ENCODE measurements at regions not wholly inside any gene's neighbourhood (a gene's known extent, or its start where the extent isn't known, plus 50 kb on each side); places are given as distances from the start of the nearest gene placed in this dataset.

DNA sequence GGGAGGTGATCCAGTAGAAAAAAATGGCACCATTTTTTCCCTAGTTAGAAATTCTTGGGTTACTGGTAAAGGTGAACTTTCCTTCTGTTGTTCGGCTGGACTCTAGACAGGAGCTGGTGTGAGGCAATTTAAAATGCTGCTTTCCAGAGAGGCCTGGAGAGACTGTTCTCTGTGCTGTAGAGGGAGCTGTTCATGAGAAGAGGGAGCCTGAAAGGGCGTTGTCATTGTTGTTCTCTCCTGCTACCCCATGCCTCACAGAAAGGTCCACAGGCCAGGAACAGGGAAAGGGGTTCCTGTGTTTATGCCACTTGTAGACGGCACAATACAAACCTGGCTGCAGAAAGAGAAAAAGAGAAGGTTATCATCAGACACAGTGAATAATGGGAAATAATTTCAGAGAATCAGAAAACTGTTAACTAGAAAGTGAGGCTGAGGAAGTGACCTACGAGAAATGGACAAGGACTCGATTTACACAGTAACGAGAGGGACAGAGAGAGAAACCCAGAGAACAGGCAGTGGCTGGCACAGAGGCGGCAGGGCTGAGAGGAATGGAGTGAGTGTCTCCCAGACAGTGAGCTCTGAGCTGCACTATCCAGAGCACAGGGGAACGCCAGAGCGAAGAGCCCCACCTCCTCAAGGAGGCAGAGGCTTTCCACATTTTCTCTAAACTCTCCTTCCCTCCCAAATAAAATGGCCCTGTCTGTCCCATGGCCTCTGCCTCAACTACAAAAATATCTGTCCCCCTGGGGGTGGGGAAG is 109.2 kb downstream of the RRM1 start:
- DNase-seq (ENCODE audit: low read depth, low spot score) = peak; percentile 46
- no peaks in the 10 kb centered on the region for H3K36me3 ChIP-seq (ENCODE audit: insufficient read depth, insufficient read length, low read length)

GRCh38 chr11:4202749-4203148 is 108.2 kb downstream of the RRM1 start:
- no peaks in the 10 kb centered on the region for H3K9me3 ChIP-seq (ENCODE audit: insufficient read depth, low read length)
- no peak overlapping the region for H3K9ac ChIP-seq (ENCODE audit: insufficient read length, low read depth)
- no peaks in the 10 kb centered on the region for H3K36me3 ChIP-seq (ENCODE audit: insufficient read depth, insufficient read length, low read length)
- H3K27me3 ChIP-seq (ENCODE audit: insufficient read depth, insufficient read length) = no peaks in the 10 kb centered on the region
- no peak overlapping the region for H3K4me3 ChIP-seq (ENCODE audit: insufficient read length, low read depth)
- TF ChIP-seq YY1 (IDR thresholded peaks at IDR 0.05; ENCODE audit: insufficient read depth, insufficient read length) (no peak), ZNF274 (IDR thresholded peaks at IDR 0.05; ENCODE audit: low read depth, low read length) (no peak), SUZ12 (IDR thresholded peaks at IDR 0.05; ENCODE audit: extremely low read depth, insufficient read depth, insufficient read length) (no peak)
- no peak for DNase-seq (ENCODE audit: low read depth, low spot score)
- no peaks in the 10 kb centered on the region for H3K4me1 ChIP-seq (ENCODE audit: insufficient read depth, insufficient read length)

More for the DNA sequence above, 109.2 kb downstream of the RRM1 start:
- Histone ChIP-seq H3K4me1 (ENCODE audit: insufficient read depth, insufficient read length) (no peaks in the 10 kb centered on the region), H3K9me3 (ENCODE audit: insufficient read depth, low read length) (no peaks in the 10 kb centered on the region), H3K9ac (ENCODE audit: insufficient read length, low read depth) (no peak overlapping the region), H3K27me3 (ENCODE audit: insufficient read depth, insufficient read length) (no peaks in the 10 kb centered on the region), H3K4me3 (ENCODE audit: insufficient read length, low read depth) (no peak overlapping the region)
- TF ChIP-seq ZNF274 (IDR thresholded peaks at IDR 0.05; ENCODE audit: low read depth, low read length) = no peak
- TF ChIP-seq SUZ12 (IDR thresholded peaks at IDR 0.05; ENCODE audit: extremely low read depth, insufficient read depth, insufficient read length) = no peak
- TF ChIP-seq YY1 (IDR thresholded peaks at IDR 0.05; ENCODE audit: insufficient read depth, insufficient read length) = no peak

- H3K9ac ChIP-seq (ENCODE audit: insufficient read length, low read depth) = no peak overlapping the region
- H3K4me3 ChIP-seq (ENCODE audit: insufficient read length, low read depth) = no peak overlapping the region
- TF ChIP-seq ZNF274 (IDR thresholded peaks at IDR 0.05; ENCODE audit: low read depth, low read length) = no peak
- no peak for DNase-seq (ENCODE audit: low read depth, low spot score)
- no peaks in the 10 kb centered on the region for H3K36me3 ChIP-seq (ENCODE audit: insufficient read depth, insufficient read length, low read length)
- H3K27me3 ChIP-seq (ENCODE audit: insufficient read depth, insufficient read length) = no peaks in the 10 kb centered on the region
- H3K9me3 ChIP-seq (ENCODE audit: insufficient read depth, low read length) = no peaks in the 10 kb centered on the region
- no peaks in the 10 kb centered on the region for H3K4me1 ChIP-seq (ENCODE audit: insufficient read depth, insufficient read length)
Measured at GRCh38 chr11:4197112-4197511, 102.5 kb downstream of the RRM1 start.

DNA sequence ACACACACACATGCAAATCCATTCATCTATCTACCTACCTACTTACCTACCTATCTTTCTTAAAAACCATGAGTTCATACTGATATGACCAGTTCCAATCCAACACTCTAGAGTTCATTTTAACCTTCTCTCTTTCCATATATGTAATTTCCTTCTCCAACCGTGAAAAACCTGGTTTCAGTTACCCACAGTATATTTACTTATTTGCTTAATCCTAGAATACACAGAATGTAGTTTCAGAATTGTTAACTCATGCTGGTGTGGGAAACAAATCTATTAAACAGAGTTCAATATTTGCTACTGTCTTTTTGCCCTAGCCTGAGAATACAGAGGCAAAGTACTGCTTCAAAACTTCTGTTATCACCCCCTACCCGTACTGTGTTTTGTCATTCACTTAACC is 101.3 kb downstream of the RRM1 start:
- Histone ChIP-seq H3K9ac (ENCODE audit: insufficient read length, low read depth) (no peak overlapping the region), H3K4me1 (ENCODE audit: insufficient read depth, insufficient read length) (no peaks in the 10 kb centered on the region), H3K27me3 (ENCODE audit: insufficient read depth, insufficient read length) (no peaks in the 10 kb centered on the region), H3K9me3 (ENCODE audit: insufficient read depth, low read length) (no peaks in the 10 kb centered on the region), H3K36me3 (ENCODE audit: insufficient read depth, insufficient read length, low read length) (no peaks in the 10 kb centered on the region), H3K4me3 (ENCODE audit: insufficient read length, low read depth) (no peak overlapping the region)
- no peak for DNase-seq (ENCODE audit: low read depth, low spot score)
- TF ChIP-seq YY1 (IDR thresholded peaks at IDR 0.05; ENCODE audit: insufficient read depth, insufficient read length) (no peak), SUZ12 (IDR thresholded peaks at IDR 0.05; ENCODE audit: extremely low read depth, insufficient read depth, insufficient read length) (no peak), ZNF274 (IDR thresholded peaks at IDR 0.05; ENCODE audit: low read depth, low read length) (no peak)

DNA sequence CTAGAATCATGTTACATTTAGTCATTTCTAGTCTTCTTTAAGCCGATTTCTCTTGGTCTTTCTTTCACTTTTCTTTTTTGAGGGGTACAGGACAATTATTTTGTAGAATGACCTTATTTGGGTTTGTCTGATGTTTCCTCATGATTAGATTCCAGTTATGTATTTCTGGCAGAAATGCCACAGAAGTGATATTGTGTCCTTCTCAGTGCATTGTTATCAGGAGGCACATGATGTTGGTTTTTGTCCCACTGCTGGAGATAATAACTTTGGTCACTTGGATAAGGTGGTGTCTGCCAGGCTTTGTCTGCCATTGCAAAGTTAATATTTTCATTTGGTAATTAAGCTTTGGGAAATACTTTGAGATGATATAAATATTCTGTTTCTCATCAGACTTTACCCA is 100.3 kb downstream of the RRM1 start:
- Histone ChIP-seq H3K36me3 (ENCODE audit: insufficient read depth, insufficient read length, low read length) (no peaks in the 10 kb centered on the region), H3K4me3 (ENCODE audit: insufficient read length, low read depth) (no peak overlapping the region), H3K4me1 (ENCODE audit: insufficient read depth, insufficient read length) (no peaks in the 10 kb centered on the region), H3K9me3 (ENCODE audit: insufficient read depth, low read length) (no peaks in the 10 kb centered on the region), H3K27me3 (ENCODE audit: insufficient read depth, insufficient read length) (no peaks in the 10 kb centered on the region), H3K9ac (ENCODE audit: insufficient read length, low read depth) (no peak overlapping the region)
- DNase-seq (ENCODE audit: low read depth, low spot score) = no peak
- no peak for TF ChIP-seq SUZ12 (IDR thresholded peaks at IDR 0.05; ENCODE audit: extremely low read depth, insufficient read depth, insufficient read length)
- TF ChIP-seq YY1 (IDR thresholded peaks at IDR 0.05; ENCODE audit: insufficient read depth, insufficient read length) = no peak
- TF ChIP-seq ZNF274 (IDR thresholded peaks at IDR 0.05; ENCODE audit: low read depth, low read length) = no peak

GRCh38 chr11:4191031-4191571 is 96.5 kb downstream of the RRM1 start:
- no peaks in the 10 kb centered on the region for H3K4me1 ChIP-seq (ENCODE audit: insufficient read depth, insufficient read length)
- H3K9ac ChIP-seq (ENCODE audit: insufficient read length, low read depth) = no peak overlapping the region
- no peak for TF ChIP-seq YY1 (IDR thresholded peaks at IDR 0.05; ENCODE audit: insufficient read depth, insufficient read length)
- TF ChIP-seq ZNF274 (IDR thresholded peaks at IDR 0.05; ENCODE audit: low read depth, low read length) = no peak
- TF ChIP-seq SUZ12 (IDR thresholded peaks at IDR 0.05; ENCODE audit: extremely low read depth, insufficient read depth, insufficient read length) = no peak
- H3K36me3 ChIP-seq (ENCODE audit: insufficient read depth, insufficient read length, low read length) = no peaks in the 10 kb centered on the region
- DNase-seq (ENCODE audit: low read depth, low spot score) = no peak
- no peaks in the 10 kb centered on the region for H3K27me3 ChIP-seq (ENCODE audit: insufficient read depth, insufficient read length)
- no peak overlapping the region for H3K4me3 ChIP-seq (ENCODE audit: insufficient read length, low read depth)
- H3K9me3 ChIP-seq (ENCODE audit: insufficient read depth, low read length) = peaks cover 5% of the 10 kb centered on the region; the same call in 1 of the 2 replicates

DNA sequence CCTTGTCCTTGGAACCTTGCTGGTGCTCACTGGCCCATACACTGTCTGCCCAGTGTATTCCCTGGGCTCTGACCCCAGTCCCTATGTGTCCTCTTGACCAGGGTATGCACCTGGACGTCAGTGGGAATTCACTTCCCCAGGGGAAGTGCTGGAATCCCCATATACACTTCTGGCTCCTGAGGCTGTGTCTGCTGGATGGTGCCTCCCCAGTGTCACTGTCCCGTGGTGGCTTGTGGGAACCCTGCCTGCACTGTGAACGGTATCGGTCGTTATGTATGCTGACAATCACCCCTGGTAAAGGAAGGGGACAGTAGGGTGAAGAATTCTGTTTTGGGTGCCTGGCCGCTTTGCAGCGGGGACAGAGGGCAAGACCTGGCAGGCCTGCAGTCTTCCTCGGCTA is 95.9 kb downstream of the RRM1 start:
- Histone ChIP-seq H3K36me3 (ENCODE audit: insufficient read depth, insufficient read length, low read length) (no peaks in the 10 kb centered on the region), H3K4me1 (ENCODE audit: insufficient read depth, insufficient read length) (no peaks in the 10 kb centered on the region), H3K4me3 (ENCODE audit: insufficient read length, low read depth) (no peak overlapping the region), H3K9ac (ENCODE audit: insufficient read length, low read depth) (no peak overlapping the region), H3K27me3 (ENCODE audit: insufficient read depth, insufficient read length) (no peaks in the 10 kb centered on the region), H3K9me3 (ENCODE audit: insufficient read depth, low read length) (peaks cover 5% of the 10 kb centered on the region; the same call in 1 of the 2 replicates)
- TF ChIP-seq SUZ12 (IDR thresholded peaks at IDR 0.05; ENCODE audit: extremely low read depth, insufficient read depth, insufficient read length) = no peak
- no peak for TF ChIP-seq YY1 (IDR thresholded peaks at IDR 0.05; ENCODE audit: insufficient read depth, insufficient read length)
- TF ChIP-seq ZNF274 (IDR thresholded peaks at IDR 0.05; ENCODE audit: low read depth, low read length) = no peak
- no peak for DNase-seq (ENCODE audit: low read depth, low spot score)
